Gastroesophageal sphincter (tissue), 4 donors: ENCODE measurements at regions not wholly inside any gene's neighbourhood (a gene's known extent, or its start where the extent isn't known, plus 50 kb on each side); places are given as distances from the start of the nearest gene placed in this dataset.

Source experiments
- ATAC-seq: fragments of 150-250 bp; one replicate; pipeline ENCODE4 v1.9.1; 2016; ENCODE audit warnings: mild to moderate bottlenecking, moderate library complexity
- H3K27ac ChIP-seq, 4 donors: fragments of 200-600 bp; sonication (generic) in 3 of 4; 1 replicate in 3 of 4; 2 replicates in 1 of 4; pipeline ENCODE4 v1.5.1; 2016 to 2019
- H3K27me3 ChIP-seq: fragments of 200-600 bp; sonication (generic); one replicate; pipeline ENCODE4 v1.5.1; 2019
- H3K36me3 ChIP-seq, 2 donors: fragments of 200-600 bp; sonication (generic); one replicate each; pipeline ENCODE4 v1.5.1; 2019; ENCODE audit warnings: control low read depth in 1 of 2
- H3K4me1 ChIP-seq, 3 donors: fragments of 200-600 bp; sonication (generic); 1 replicate in 2 of 3; 2 replicates in 1 of 3; pipeline ENCODE4 v1.5.1; 2016 to 2019; ENCODE audit warnings: control low read depth in 2 of 3
- H3K4me3 ChIP-seq, 2 donors: fragments of 200-600 bp; sonication (generic); one replicate each; pipeline ENCODE4 v1.5.1; 2019; ENCODE audit warnings: mild to moderate bottlenecking in 1 of 2, moderate library complexity in 1 of 2
- H3K9me3 ChIP-seq, 3 donors: fragments of 200-600 bp; sonication (generic); one replicate each; pipeline ENCODE4 v1.5.1; 2017 to 2019; ENCODE audit warnings: control low read depth in 2 of 3
- CTCF ChIP-seq, 4 experiments: fragments of 200-600 bp in 2 of 4; fragments of 450-650 bp in 2 of 4; sonication (generic) in 1 of 4; IDR thresholded peaks; one replicate each; pipeline ENCODE4 v1.5.1; 2017 to 2019; ENCODE audit warnings: antibody characterized with exemption in 4 of 4, mild to moderate bottlenecking in 2 of 4, moderate library complexity in 2 of 4
- EP300 ChIP-seq: sonication (generic); formaldehyde crosslinking; IDR thresholded peaks from one replicate; pipeline ENCODE4 v1.6.1; 2017; ENCODE audit warnings: antibody characterized with exemption, mild to moderate bottlenecking
- POLR2A ChIP-seq, 2 donors: fragments of 450-650 bp; IDR thresholded peaks; one replicate each; pipeline ENCODE4 v1.6.1; 2017; ENCODE audit warnings: antibody characterized with exemption in 2 of 2, mild to moderate bottlenecking in 2 of 2, moderate library complexity in 1 of 2
- POLR2AphosphoS5 ChIP-seq: sonication (generic); formaldehyde crosslinking; IDR thresholded peaks from one replicate; pipeline ENCODE4 v1.6.1; 2017; ENCODE audit warnings: antibody characterized with exemption
- WGBS, 2 donors: methylation state at CpG; one replicate each; pipeline ENCODE4 v1.1.5; 2018; ENCODE audit warnings: low coverage in 1 of 2; 5-methylcytosine and 5-hydroxymethylcytosine counted together

DNA sequence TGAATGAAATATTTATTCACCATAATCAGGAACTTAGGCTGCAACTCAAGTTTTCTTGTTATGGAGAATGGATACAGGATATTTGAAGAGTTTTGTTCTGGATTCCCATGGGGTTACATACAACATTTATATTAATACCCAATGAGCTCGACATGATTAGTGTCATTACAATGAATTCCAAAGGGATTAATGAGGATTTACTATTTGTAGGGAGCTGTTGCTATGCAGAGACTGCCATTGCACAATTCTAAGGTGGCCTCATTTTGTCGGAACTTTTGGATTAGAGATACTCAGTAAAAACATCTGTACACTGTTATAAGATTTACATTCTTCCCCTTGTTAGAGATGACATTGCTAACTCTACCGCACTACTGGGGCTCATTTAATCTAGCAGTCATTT lies 586.8 kb upstream of the MAP3K7 start:
- no peak overlapping the region for H3K4me3 ChIP-seq
- H3K4me1 ChIP-seq = no peaks in the 10 kb centered on the region
- no peak overlapping the region for H3K27ac ChIP-seq
- no peaks in the 10 kb centered on the region for H3K9me3 ChIP-seq
- H3K36me3 ChIP-seq = no peaks in the 10 kb centered on the region
- ATAC-seq = no peak
- TF ChIP-seq POLR2A (IDR thresholded peaks at IDR 0.05) (no peak), POLR2AphosphoS5 (no peak), EP300 (no peak), CTCF (IDR thresholded peaks at IDR 0.05) (no peak)
- WGBS, 2 donors = 47 to 66% methylated on average over 3 of the region's 3 CpGs
- no peaks in the 10 kb centered on the region for H3K27me3 ChIP-seq

GRCh38 chr6:91173186-91173585 lies 586.3 kb upstream of the MAP3K7 start:
- H3K4me1 ChIP-seq = no peaks in the 10 kb centered on the region
- ATAC-seq = no peak
- no peaks in the 10 kb centered on the region for H3K9me3 ChIP-seq
- TF ChIP-seq POLR2AphosphoS5 (no peak), EP300 (no peak)
- H3K4me3 ChIP-seq = no peak overlapping the region
- H3K27ac ChIP-seq = no peak overlapping the region
- H3K27me3 ChIP-seq = no peaks in the 10 kb centered on the region
- 81 to 93% methylated on average over 2 to 3 of the region's 3 CpGs for WGBS, 2 donors
- no peaks in the 10 kb centered on the region for H3K36me3 ChIP-seq

GRCh38 chr6:91171754-91172462 lies 585.0 kb upstream of the MAP3K7 start:
- no peak for ATAC-seq
- Histone ChIP-seq H3K36me3 (no peaks in the 10 kb centered on the region), H3K4me3 (no peak overlapping the region), H3K9me3 (no peaks in the 10 kb centered on the region), H3K27ac (no peak overlapping the region), H3K4me1 (no peaks in the 10 kb centered on the region), H3K27me3 (no peaks in the 10 kb centered on the region)
- no peak for TF ChIP-seq EP300
- no peak for TF ChIP-seq CTCF (IDR thresholded peaks at IDR 0.05)
- WGBS, 2 donors = 54 to 70% methylated on average over 4 to 7 of the region's 7 CpGs

DNA sequence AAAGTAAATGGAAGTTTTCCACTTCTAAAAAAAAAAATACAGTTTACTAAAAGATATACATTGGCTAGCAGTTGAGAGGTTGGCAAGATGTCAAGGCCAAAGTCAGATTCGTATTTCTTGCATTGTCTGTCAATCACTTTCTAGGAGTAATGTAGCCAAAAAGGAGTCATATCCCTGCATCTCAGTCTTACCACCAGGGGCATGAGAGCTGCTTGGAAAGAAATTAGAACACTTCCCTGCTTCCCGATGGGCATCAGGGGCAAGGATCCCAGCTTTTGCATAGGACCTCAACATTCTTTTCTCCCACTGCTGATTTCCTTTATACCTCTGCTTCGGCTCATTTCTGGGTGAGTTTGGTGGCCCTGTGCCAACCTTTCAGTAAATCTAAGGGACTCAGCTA lies 581.0 kb upstream of the MAP3K7 start:
- Histone ChIP-seq H3K27ac (no peak overlapping the region), H3K4me1 (no peaks in the 10 kb centered on the region), H3K36me3 (no peaks in the 10 kb centered on the region), H3K9me3 (no peaks in the 10 kb centered on the region), H3K27me3 (no peaks in the 10 kb centered on the region), H3K4me3 (no peak overlapping the region)
- 10 to 21% methylated on average over 2 to 3 of the region's 3 CpGs for WGBS, 2 donors
- ATAC-seq = no peak
- TF ChIP-seq EP300 (no peak), POLR2AphosphoS5 (no peak), CTCF (IDR thresholded peaks at IDR 0.05) (no peak), POLR2A (IDR thresholded peaks at IDR 0.05) (no peak)

- H3K4me3 ChIP-seq = no peak overlapping the region
- H3K36me3 ChIP-seq = no peaks in the 10 kb centered on the region
- no peak for ATAC-seq
- TF ChIP-seq POLR2AphosphoS5 = no peak
- no peak for TF ChIP-seq CTCF (IDR thresholded peaks at IDR 0.05)
- no peak for TF ChIP-seq POLR2A (IDR thresholded peaks at IDR 0.05)
- TF ChIP-seq EP300 = no peak
- no peaks in the 10 kb centered on the region for H3K27me3 ChIP-seq
- H3K27ac ChIP-seq = no peak overlapping the region
- no peaks in the 10 kb centered on the region for H3K9me3 ChIP-seq
- 85 to 93% methylated on average over 5 to 8 of the region's 11 CpGs for WGBS, 2 donors
- no peaks in the 10 kb centered on the region for H3K4me1 ChIP-seq
Observed at GRCh38 chr6:91166271-91167046, 579.6 kb upstream of the MAP3K7 start.
